ENCODE measurements at regions not wholly inside any gene's neighbourhood (a gene's known extent, or its start where the extent isn't known, plus 50 kb on each side); places are given as distances from the start of the nearest gene placed in this dataset.

DNA sequence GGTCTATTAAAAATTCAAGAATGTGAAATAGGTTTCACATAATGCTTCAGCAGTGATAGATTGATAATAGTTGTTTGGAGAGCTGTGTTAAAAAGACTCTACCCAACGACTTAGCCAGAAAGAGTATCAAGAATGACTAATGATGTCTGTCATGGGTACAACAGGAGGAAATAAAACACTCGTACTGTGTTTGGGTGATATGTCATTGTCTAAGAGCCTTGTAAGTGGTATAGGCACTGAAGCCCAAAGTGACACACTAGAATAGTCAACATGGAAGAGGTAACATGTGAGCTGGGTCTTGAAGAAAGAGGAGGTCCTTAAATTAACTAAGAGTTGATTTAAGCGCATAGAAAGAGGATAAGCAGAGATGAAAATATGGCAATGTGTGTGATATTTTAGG lies 471.8 kb upstream of the MAN1A1 start:
- no peak overlapping the region for H3K4me3 Mint-ChIP-seq
- H3K36me3 Mint-ChIP-seq (ENCODE audit: low read depth), result no peaks in the 10 kb centered on the region
- H3K9me3 Mint-ChIP-seq, result no peaks in the 10 kb centered on the region
- H3K4me1 Mint-ChIP-seq (ENCODE audit: low read depth), result no peaks in the 10 kb centered on the region
- peaks cover 3% of the 10 kb centered on the region for H3K27me3 Mint-ChIP-seq (ENCODE audit: low read depth)
- H3K27ac Mint-ChIP-seq, result no peak overlapping the region

DNA sequence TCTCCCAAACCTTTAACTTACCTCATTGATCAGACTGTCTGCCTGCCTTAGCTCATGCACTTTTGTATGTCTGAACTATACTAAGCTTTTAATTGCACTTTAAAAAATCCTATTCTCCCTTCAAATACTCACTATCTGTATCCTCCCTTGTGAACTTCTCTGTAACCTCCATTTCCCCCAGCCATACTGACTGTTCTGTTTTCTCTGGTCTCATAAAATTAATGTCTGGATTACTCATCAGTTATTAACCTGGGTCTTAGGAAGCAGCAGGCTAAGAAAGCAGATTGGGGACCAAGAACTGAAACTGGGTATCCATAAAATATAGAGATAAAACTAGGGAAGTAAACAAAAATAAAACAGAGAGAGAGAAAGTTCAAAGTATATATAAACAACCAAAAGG lies 469.3 kb upstream of the MAN1A1 start:
- H3K4me1 Mint-ChIP-seq (ENCODE audit: low read depth), result no peaks in the 10 kb centered on the region
- H3K27ac Mint-ChIP-seq, result no peak overlapping the region
- no peaks in the 10 kb centered on the region for H3K9me3 Mint-ChIP-seq
- no peak overlapping the region for H3K4me3 Mint-ChIP-seq
- no peaks in the 10 kb centered on the region for H3K36me3 Mint-ChIP-seq (ENCODE audit: low read depth)
- H3K27me3 Mint-ChIP-seq (ENCODE audit: low read depth), result no peaks in the 10 kb centered on the region

DNA sequence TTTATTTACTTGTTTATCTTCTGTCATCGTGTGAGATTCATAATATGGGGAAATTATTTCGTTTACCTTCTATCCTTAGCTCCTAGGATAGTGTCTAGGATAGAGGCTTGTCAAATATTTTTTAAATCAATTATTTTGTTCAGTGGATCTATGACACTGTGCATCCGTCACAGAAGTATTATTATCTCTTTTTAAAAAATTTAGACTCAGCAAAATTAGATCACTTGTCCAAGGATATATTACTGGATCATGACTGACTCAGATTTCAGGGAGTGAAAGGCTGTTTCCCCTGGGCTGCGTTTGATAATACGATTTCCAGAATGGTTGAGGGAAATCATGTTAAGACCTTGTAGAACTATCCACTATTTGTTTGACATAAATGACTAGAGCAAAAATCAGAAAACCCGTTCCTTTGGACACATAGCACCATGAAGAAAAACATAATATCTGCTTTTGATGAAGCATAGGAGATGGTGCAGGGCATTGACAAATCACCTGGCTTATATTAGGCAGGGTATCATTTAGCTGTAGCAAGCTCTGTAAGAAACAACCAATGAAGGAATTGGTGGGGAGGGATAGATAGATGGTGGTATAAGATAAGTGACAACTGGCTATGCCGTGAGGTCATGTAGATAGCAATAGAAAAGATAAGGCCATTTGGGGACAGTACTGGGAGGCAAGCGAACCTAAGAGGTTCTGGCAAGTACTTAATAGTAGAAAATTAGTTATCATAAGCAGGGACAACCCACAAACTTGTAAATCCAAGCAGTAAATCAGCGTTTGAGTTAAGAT lies 465.2 kb upstream of the MAN1A1 start:
- H3K4me3 Mint-ChIP-seq, result no peak overlapping the region
- no peaks in the 10 kb centered on the region for H3K36me3 Mint-ChIP-seq (ENCODE audit: low read depth)
- no peaks in the 10 kb centered on the region for H3K4me1 Mint-ChIP-seq (ENCODE audit: low read depth)
- H3K9me3 Mint-ChIP-seq, result no peaks in the 10 kb centered on the region
- H3K27me3 Mint-ChIP-seq (ENCODE audit: low read depth), result no peaks in the 10 kb centered on the region
- H3K27ac Mint-ChIP-seq, result no peak overlapping the region

DNA sequence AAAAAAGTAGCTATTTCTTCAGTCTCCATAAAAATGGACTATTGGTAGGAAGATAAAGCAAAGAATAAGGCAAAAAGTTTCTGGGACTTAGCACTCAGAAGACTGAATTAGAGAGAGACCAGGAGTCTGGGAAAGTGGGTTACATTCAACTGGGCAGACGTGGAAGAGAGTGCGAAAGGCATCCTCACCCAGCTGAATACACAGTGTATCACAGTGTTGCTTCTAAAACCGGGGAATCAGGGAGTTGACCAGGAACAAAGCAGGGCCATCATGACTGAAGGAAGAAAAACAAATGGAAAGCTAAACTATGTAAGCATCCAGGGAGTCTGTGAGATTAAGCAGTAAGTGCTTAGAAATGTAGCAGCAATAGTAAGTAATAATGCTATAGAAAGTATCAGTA lies 452.9 kb upstream of the MAN1A1 start:
- Mint-ChIP-seq H3K27ac (no peak overlapping the region), H3K36me3 (ENCODE audit: low read depth) (no peaks in the 10 kb centered on the region), H3K4me3 (no peak overlapping the region), H3K27me3 (ENCODE audit: low read depth) (no peaks in the 10 kb centered on the region), H3K4me1 (ENCODE audit: low read depth) (no peaks in the 10 kb centered on the region), H3K9me3 (no peaks in the 10 kb centered on the region)

DNA sequence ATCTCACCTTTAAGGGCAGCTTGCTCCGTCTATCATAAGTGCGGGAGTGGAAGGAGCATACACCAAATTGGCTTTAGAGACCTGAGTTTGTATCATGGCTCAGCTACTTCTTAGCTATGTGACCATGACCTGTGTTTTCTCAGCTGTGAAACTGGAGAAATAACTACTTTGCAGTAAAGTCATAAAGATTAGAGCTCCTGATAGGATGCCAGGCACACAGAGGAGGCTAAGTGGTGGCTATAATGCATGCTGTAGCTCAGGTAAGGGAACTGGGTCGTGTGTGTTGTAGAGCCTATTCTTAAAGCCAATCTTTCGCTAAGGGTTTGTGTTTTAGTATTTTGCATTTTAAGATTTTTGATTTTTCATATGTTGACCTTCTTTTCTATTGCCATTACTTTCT lies 451.5 kb upstream of the MAN1A1 start:
- no peaks in the 10 kb centered on the region for H3K9me3 Mint-ChIP-seq
- no peaks in the 10 kb centered on the region for H3K27me3 Mint-ChIP-seq (ENCODE audit: low read depth)
- no peak overlapping the region for H3K4me3 Mint-ChIP-seq
- no peaks in the 10 kb centered on the region for H3K4me1 Mint-ChIP-seq (ENCODE audit: low read depth)
- no peaks in the 10 kb centered on the region for H3K36me3 Mint-ChIP-seq (ENCODE audit: low read depth)
- H3K27ac Mint-ChIP-seq, result no peak overlapping the region

DNA sequence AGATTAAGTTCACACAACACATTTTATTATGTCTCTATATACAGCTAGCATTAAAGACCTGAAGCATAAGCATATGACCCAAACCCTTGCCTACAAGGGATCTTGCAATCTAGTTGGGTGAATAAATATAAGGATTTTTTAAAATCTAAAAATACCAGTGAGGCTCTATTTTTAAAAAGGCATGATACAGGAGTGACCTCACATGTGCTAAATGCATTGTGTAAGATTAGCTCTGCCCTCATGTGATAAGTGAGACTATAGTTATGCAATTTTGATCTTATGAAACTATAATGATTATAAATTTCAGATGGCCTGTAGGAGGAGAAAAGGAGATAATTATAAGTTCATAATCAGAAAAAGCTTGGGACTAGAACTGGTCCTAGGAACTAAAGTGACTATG lies 451.0 kb upstream of the MAN1A1 start:
- Mint-ChIP-seq H3K27me3 (ENCODE audit: low read depth) (no peaks in the 10 kb centered on the region), H3K4me1 (ENCODE audit: low read depth) (no peaks in the 10 kb centered on the region), H3K4me3 (no peak overlapping the region), H3K36me3 (ENCODE audit: low read depth) (no peaks in the 10 kb centered on the region), H3K27ac (no peak overlapping the region), H3K9me3 (no peaks in the 10 kb centered on the region)

DNA sequence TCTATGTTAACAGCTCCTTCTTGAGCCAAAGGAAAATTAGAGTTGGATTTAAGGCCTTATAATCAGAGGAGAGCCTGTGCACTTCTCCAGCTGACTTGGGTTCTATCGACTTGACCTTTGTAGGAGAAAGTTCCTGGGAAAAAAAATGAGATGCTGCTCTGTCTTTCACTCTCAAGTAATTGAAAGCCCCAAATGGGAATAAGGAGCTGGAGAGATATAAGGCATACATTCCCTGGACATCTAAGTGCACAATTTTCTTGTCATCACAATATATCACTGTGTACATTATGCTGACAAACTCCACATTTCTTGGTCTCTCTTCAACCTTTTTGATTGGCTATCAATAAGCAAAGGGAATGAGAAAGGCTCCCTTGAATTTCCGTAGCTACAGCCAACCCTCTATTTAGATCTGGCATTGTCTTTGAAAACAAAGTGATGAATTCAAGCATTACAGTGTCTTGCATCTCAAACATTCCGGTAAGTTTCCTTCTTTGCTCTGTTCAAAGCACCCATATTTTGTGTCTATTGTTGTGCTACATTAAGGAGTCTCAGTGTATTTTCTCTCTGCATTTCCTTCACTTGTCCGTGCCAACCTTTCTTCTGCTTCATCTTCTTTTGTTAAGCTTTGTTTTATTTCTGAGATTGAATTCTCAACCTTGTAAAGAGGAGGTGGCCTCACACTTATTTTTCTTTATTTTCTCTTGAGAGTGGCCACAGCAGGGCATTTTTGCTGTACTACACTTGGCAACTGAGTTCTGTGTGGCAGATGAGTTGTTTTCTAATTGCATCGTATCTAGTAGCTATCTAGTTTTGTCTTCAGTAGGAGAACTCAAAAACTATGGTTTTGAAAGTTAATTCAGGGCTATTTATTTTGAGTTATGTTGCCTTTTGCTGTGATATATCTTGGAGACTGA lies 450.3 kb upstream of the MAN1A1 start:
- no peaks in the 10 kb centered on the region for H3K36me3 Mint-ChIP-seq (ENCODE audit: low read depth)
- no peaks in the 10 kb centered on the region for H3K27me3 Mint-ChIP-seq (ENCODE audit: low read depth)
- H3K4me3 Mint-ChIP-seq, result no peak overlapping the region
- H3K27ac Mint-ChIP-seq, result no peak overlapping the region
- H3K4me1 Mint-ChIP-seq (ENCODE audit: low read depth), result no peaks in the 10 kb centered on the region
- H3K9me3 Mint-ChIP-seq, result no peaks in the 10 kb centered on the region

DNA sequence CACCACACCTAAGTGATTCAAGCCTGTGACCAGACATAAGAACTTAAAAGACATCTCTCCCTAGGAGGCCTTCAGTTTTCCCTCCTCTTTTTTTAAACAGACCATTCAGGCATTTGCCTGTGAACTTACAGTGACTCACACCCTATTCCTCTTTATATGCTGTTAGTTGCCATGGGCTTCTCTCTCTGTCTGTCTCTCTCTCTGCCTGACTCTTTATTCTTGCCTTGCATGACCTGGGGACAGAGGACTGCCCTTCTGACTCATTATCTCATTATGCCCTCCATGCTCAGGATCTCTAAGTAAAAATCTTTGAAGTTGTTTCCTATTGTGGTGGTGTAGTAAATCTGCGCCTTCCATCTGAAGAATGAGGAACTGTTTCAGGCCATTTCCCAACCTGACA lies 442.2 kb upstream of the MAN1A1 start:
- no peaks in the 10 kb centered on the region for H3K27me3 Mint-ChIP-seq (ENCODE audit: low read depth)
- H3K4me1 Mint-ChIP-seq (ENCODE audit: low read depth), result no peaks in the 10 kb centered on the region
- H3K27ac Mint-ChIP-seq, result no peak overlapping the region

DNA sequence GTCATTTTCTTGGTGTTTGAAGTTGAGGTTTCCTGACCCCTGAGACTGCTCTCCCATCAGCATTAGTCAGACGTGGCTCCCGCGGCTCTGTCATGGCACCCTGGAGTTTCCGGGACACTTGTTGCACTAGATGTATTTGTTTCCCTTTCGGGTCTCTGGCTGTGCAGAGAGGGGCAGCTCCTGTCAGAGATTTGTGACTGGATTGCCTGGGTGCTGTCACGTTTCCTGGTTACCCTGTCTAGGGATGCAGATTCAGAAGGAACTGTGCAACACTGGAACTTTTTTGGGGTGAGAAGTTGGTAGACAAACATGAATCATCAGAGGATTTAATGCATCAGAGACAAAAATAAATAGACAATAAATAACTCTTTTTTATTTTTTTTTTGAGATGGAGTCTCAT lies 431.8 kb upstream of the MAN1A1 start:
- Mint-ChIP-seq H3K36me3 (ENCODE audit: low read depth) (no peaks in the 10 kb centered on the region), H3K27ac (no peak overlapping the region), H3K27me3 (ENCODE audit: low read depth) (no peaks in the 10 kb centered on the region), H3K4me3 (no peak overlapping the region), H3K9me3 (no peaks in the 10 kb centered on the region), H3K4me1 (ENCODE audit: low read depth) (no peaks in the 10 kb centered on the region)

More for the DNA sequence above, 442.2 kb upstream of the MAN1A1 start:
- H3K4me3 Mint-ChIP-seq, result no peak overlapping the region
- H3K36me3 Mint-ChIP-seq (ENCODE audit: low read depth), result no peaks in the 10 kb centered on the region
- H3K9me3 Mint-ChIP-seq, result no peaks in the 10 kb centered on the region

DNA sequence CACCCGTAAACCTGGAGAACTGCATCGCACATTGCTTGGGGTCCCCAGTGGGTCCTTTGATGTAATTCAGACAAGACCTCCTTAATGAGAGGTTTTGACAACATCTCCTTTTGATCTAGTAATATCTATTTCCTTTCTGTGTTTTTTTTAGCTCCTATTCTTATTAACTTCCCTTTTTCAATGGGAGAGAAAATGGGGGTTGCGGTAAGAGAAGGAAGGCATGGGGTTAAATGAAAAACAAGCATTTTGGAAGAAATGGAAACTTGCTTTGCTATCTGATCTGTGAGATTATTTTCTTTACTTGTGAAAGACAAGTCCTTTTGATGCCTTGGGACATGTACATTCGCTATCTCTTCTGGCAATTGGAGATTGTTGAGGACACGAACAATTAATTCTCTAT lies 418.6 kb upstream of the MAN1A1 start:
- Mint-ChIP-seq H3K4me3 (no peak overlapping the region), H3K36me3 (ENCODE audit: low read depth) (no peaks in the 10 kb centered on the region), H3K27ac (no peak overlapping the region), H3K4me1 (ENCODE audit: low read depth) (no peaks in the 10 kb centered on the region), H3K27me3 (ENCODE audit: low read depth) (peaks cover 3% of the 10 kb centered on the region), H3K9me3 (no peaks in the 10 kb centered on the region)

DNA sequence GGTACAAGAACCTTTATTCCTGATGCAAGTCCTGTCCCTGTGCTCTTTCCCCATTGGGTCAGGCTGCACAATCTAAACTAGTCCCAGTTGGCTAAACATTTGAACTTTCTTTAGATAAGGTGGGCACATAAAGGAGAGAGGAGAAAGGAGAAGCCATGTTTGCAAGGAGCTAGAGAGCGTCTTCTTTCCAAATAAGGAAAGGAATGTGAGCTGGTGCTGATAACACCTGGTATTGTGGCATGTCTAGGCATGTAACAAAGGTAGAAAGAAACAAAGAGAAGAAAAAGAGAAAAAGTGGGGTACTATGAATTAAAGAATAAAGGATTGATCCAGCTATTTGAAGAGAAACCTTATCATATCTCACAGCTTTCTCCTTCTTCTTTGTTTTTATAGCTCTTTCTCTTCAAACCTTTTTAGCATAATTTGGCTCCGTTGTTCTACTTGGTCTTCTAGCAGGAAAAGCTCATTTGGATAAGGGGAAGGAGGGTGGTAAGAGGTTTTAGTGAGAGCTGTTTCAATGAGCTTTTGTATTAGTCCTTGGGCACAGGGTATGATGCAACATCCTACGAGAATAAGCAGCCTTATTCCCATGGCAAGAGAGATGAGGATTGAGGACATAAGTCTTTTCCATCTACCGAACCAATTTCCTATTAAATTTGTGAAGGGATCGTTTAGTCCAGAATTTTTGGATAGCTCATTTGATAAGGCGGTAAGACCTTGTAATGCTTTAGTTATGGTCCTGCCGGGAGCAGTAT lies 415.5 kb upstream of the MAN1A1 start:
- H3K36me3 Mint-ChIP-seq (ENCODE audit: low read depth), result no peaks in the 10 kb centered on the region

DNA sequence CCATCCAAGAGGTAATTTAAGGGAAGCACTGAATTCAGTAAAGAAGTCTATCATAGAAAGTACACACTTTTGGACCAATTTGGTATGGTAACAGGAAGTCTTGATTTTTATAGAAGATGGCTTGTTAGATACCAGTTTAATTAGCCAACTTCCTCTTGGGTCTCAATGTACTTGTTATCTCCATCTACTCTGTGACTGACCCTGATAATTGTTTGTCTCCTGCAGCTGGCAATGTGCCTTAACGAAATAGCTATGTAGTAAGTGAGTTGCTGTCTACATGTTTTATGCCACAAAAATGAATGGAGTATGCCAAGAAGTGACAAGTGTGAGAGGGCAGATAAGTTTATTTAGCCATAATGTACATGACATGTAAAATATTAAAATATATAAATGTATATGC lies 410.5 kb upstream of the MAN1A1 start:
- no peaks in the 10 kb centered on the region for H3K36me3 Mint-ChIP-seq (ENCODE audit: low read depth)
- H3K27ac Mint-ChIP-seq, result no peak overlapping the region
- no peaks in the 10 kb centered on the region for H3K27me3 Mint-ChIP-seq (ENCODE audit: low read depth)
- no peak overlapping the region for H3K4me3 Mint-ChIP-seq
- no peaks in the 10 kb centered on the region for H3K9me3 Mint-ChIP-seq
- no peaks in the 10 kb centered on the region for H3K4me1 Mint-ChIP-seq (ENCODE audit: low read depth)

More for the DNA sequence above, 415.5 kb upstream of the MAN1A1 start:
- H3K4me3 Mint-ChIP-seq, result no peak overlapping the region
- H3K27me3 Mint-ChIP-seq (ENCODE audit: low read depth), result no peaks in the 10 kb centered on the region
- H3K4me1 Mint-ChIP-seq (ENCODE audit: low read depth), result no peaks in the 10 kb centered on the region
- H3K9me3 Mint-ChIP-seq, result no peaks in the 10 kb centered on the region
- no peak overlapping the region for H3K27ac Mint-ChIP-seq

DNA sequence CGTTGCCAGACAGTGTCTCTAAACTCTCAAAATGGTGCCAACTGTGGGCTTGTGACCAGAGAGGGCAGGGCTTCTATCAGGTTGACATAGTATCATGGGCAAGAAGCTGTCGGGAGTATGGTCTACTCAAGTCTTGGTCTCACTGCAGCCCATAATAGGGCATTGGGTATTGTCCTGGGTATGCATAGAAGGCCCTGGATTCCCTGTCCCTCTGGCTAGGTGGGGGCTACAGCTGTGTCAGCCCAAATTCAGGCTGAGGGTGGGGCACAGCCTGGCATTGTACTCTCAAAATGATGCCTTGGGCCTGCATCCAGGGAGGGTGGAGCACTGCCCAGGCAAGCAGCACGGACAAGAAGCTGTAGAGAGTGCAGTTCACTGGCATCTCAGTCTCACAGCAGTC lies 408.8 kb upstream of the MAN1A1 start:
- no peaks in the 10 kb centered on the region for H3K4me1 Mint-ChIP-seq (ENCODE audit: low read depth)
- H3K9me3 Mint-ChIP-seq, result no peaks in the 10 kb centered on the region
- H3K36me3 Mint-ChIP-seq (ENCODE audit: low read depth), result no peaks in the 10 kb centered on the region
- peaks cover 3% of the 10 kb centered on the region for H3K27me3 Mint-ChIP-seq (ENCODE audit: low read depth)
- no peak overlapping the region for H3K27ac Mint-ChIP-seq
- H3K4me3 Mint-ChIP-seq, result no peak overlapping the region

DNA sequence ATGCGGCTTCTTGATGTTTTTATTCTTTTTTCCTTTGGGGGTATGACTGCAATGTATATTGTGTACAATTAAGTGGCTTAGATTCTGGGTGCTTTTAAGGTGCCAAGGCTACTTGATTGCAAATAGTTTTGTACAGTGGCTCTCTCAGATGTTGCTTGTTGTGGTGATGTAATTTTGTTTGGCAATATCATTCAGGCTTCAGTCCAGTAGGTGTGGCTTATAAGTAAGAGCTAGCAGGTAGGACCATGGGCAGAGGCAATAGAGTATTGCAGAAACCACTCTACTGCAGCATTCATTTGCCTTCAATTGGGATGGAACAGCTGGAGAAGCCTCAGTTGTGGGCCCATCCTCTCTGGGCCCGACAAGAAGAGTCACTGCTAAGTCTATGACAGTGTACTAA lies 407.9 kb upstream of the MAN1A1 start:
- no peaks in the 10 kb centered on the region for H3K9me3 Mint-ChIP-seq
- no peak overlapping the region for H3K4me3 Mint-ChIP-seq
- H3K4me1 Mint-ChIP-seq (ENCODE audit: low read depth), result no peaks in the 10 kb centered on the region
- H3K27me3 Mint-ChIP-seq (ENCODE audit: low read depth), result peaks cover 3% of the 10 kb centered on the region
- no peak overlapping the region for H3K27ac Mint-ChIP-seq
- H3K36me3 Mint-ChIP-seq (ENCODE audit: low read depth), result no peaks in the 10 kb centered on the region

All from T-helper 1 cell treated with Interleukin-12 subunit alpha and Interleukin-12 subunit beta and Interleukin-4 antibody, amounts not matched to agents 30 μg/mL and 1 μg/mL, for 36 hours (primary cell).